Nephron progenitor cell (in vitro differentiated cells): ENCODE measurements at regions not wholly inside any gene's neighbourhood (a gene's known extent, or its start where the extent isn't known, plus 50 kb on each side); places are given as distances from the start of the nearest gene placed in this dataset.

Experiments
- DNase-seq: peaks from one replicate; pipeline ENCODE4 v3.0.0; 2021
- H3K27ac Mint-ChIP-seq: 2 replicates; pipeline ENCODE4 v1.8.0; 2021; ENCODE audit warnings: mild to moderate bottlenecking, moderate library complexity, mixed read lengths
- H3K27me3 Mint-ChIP-seq: 2 replicates; pipeline ENCODE4 v1.8.0; 2021; ENCODE audit warnings: mild to moderate bottlenecking, low read depth, mixed read lengths; ENCODE audit not compliant: poor library complexity
- H3K36me3 Mint-ChIP-seq: 2 replicates; pipeline ENCODE4 v1.8.0; 2021; ENCODE audit warnings: low read depth, mixed read lengths
- H3K4me1 Mint-ChIP-seq: 2 replicates; pipeline ENCODE4 v1.8.0; 2021; ENCODE audit warnings: mixed read lengths
- H3K4me3 Mint-ChIP-seq: 2 replicates; pipeline ENCODE4 v1.8.0; 2021; ENCODE audit warnings: mild to moderate bottlenecking, moderate library complexity, mixed read lengths
- H3K9me3 Mint-ChIP-seq: 2 replicates; pipeline ENCODE4 v1.8.0; 2021; ENCODE audit warnings: mild to moderate bottlenecking, moderate library complexity, mixed read lengths
- TF ChIP-seq, protein P1 (sequence below): fragments of 200-600 bp; sonication (generic); IDR thresholded peaks from 2 replicates; pipeline ENCODE4 v1.5.0; 2021; ENCODE audit warnings: antibody characterized with exemption

DNA sequence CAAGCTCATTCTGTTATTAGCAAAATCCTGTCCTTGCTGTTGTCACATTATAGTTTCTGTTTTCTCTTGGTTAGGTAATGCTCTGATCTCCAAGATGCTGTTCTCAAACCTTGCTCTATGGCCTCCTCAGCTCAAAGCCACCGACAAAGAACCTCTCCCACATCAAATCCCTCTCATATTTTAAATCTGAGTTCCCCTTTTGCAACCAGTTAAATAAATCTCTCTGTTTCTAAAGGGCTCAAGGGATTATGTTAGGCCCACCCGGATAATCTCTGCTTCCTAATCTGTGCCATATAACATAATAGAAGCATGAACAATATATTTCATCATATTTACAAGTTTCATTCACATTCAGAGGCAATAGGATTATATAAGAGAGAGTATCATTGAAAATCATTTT, 286.0 kb downstream of the CYLC2 start:
- TF ChIP-seq, protein P1, sequence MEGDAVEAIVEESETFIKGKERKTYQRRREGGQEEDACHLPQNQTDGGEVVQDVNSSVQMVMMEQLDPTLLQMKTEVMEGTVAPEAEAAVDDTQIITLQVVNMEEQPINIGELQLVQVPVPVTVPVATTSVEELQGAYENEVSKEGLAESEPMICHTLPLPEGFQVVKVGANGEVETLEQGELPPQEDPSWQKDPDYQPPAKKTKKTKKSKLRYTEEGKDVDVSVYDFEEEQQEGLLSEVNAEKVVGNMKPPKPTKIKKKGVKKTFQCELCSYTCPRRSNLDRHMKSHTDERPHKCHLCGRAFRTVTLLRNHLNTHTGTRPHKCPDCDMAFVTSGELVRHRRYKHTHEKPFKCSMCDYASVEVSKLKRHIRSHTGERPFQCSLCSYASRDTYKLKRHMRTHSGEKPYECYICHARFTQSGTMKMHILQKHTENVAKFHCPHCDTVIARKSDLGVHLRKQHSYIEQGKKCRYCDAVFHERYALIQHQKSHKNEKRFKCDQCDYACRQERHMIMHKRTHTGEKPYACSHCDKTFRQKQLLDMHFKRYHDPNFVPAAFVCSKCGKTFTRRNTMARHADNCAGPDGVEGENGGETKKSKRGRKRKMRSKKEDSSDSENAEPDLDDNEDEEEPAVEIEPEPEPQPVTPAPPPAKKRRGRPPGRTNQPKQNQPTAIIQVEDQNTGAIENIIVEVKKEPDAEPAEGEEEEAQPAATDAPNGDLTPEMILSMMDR, result no peak
- Mint-ChIP-seq H3K36me3 (no peaks in the 10 kb centered on the region), H3K4me3 (no peak overlapping the region), H3K27ac (no peak overlapping the region), H3K9me3 (no peaks in the 10 kb centered on the region), H3K27me3 (no peaks in the 10 kb centered on the region), H3K4me1 (no peaks in the 10 kb centered on the region)
- DNase-seq, result no peak

DNA sequence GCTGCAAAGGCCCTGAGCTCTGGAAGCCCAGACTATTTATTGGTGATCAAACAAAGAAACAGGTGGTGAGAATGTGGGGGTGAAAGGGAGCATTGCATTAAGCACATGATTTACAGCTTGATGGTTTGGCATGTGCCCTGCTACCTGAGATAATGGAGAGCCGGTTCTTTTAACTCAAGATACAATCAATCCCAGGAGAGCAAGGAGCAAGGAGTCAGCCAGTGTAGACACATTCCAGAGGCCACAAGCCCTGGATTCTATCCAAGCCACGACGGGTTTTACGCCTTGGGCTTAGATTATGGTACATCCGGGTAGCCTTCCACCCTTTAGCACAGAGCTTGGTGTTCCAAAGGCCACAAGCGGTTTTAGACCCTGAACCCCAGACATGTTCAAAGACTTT, 292.2 kb downstream of the CYLC2 start:
- DNase-seq, result no peak
- no peaks in the 10 kb centered on the region for H3K4me1 Mint-ChIP-seq
- no peak overlapping the region for H3K27ac Mint-ChIP-seq
- H3K9me3 Mint-ChIP-seq, result no peaks in the 10 kb centered on the region
- no peaks in the 10 kb centered on the region for H3K36me3 Mint-ChIP-seq
- no peaks in the 10 kb centered on the region for H3K27me3 Mint-ChIP-seq
- TF ChIP-seq, protein P1, result no peak
- no peak overlapping the region for H3K4me3 Mint-ChIP-seq

DNA sequence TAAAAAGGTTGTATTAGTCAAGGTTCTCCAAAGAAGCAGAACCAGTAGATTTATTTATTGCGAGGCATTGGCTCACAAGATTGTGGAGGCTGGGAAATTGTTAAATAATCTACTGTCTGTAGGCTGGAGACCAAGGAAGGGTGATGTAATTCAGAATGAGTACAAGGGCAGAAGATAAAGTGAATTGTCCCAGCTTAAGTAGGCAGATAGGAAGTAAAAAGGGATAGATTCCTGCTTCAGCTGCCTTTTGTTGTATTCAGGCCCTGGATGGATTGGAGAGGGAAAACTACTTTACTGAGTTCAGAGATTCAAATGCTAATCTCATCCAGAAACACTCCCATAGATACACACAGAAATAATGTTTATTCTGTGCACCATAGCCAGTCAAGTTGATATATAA, 301.1 kb downstream of the CYLC2 start:
- Mint-ChIP-seq H3K27ac (no peak overlapping the region), H3K4me1 (no peaks in the 10 kb centered on the region), H3K36me3 (no peaks in the 10 kb centered on the region), H3K4me3 (no peak overlapping the region), H3K9me3 (no peaks in the 10 kb centered on the region), H3K27me3 (peaks cover 3% of the 10 kb centered on the region)
- TF ChIP-seq, protein P1, result no peak
- no peak for DNase-seq

DNA sequence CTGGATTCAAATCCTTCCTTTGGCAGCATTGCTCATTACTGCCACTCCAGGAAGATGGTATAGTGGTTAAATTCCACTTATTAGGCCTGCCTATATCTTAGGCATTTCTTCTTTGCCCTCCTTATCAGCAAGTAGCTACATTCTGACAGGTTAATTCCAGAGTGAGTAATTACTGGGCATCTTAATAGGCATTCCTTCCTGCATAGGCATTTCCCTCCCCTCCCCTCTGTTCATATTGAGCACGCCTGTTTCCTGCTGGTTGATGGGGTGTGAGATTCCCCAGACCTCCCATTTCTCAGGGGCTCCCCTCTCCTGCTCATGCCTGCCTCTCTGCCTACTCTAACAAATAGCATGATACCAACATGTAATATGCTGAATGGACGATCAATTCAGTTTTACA, 305.9 kb downstream of the CYLC2 start:
- H3K27ac Mint-ChIP-seq, result no peak overlapping the region
- no peak overlapping the region for H3K4me3 Mint-ChIP-seq
- no peaks in the 10 kb centered on the region for H3K36me3 Mint-ChIP-seq
- peaks cover 13% of the 10 kb centered on the region for H3K9me3 Mint-ChIP-seq
- H3K27me3 Mint-ChIP-seq, result peaks cover 3% of the 10 kb centered on the region
- H3K4me1 Mint-ChIP-seq, result no peaks in the 10 kb centered on the region
- TF ChIP-seq, protein P1, result no peak
- DNase-seq, result no peak

DNA sequence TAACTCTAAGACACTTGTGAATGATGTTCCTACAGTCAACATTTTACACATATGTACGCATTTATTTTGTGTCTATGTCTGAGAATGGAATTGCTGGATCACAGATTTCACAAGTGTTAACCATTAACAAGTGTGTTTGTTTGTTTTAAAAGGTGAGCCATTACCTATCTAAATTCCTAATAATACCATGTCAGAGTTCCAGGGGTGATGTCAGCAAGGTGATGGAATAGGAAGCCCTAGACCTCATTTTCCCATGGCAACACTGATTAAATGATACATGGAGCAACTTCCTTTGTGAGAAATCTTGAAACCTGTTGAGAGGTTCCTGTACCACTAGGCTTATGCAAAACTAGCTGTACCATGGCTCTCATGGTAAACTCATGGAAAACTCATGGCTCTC, 309.7 kb downstream of the CYLC2 start:
- TF ChIP-seq, protein P1, result no peak

DNA sequence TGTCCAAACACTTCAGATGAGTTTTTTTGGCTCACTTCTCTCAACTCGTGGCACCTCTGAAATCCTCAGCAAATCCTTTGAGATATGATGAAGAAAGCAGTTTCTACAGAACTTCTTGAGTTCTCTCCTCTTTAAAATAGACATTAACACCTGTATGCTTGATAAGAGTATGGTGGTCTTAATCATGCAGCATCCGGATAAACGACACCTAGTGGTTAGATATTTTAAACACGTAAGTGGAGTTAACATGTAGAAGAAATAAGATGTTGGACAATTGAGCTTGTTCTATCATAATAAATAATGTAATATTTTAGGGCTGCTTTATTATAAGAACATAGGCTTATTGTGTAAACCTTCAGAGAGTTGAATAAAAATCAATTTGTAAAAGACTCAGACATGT, 324.8 kb downstream of the CYLC2 start:
- H3K4me1 Mint-ChIP-seq, result no peaks in the 10 kb centered on the region
- DNase-seq, result no peak
- H3K4me3 Mint-ChIP-seq, result no peak overlapping the region

More for the DNA sequence above, 309.7 kb downstream of the CYLC2 start:
- peaks cover 18% of the 10 kb centered on the region for H3K9me3 Mint-ChIP-seq
- no peak overlapping the region for H3K4me3 Mint-ChIP-seq
- no peak for DNase-seq
- no peaks in the 10 kb centered on the region for H3K27me3 Mint-ChIP-seq
- no peaks in the 10 kb centered on the region for H3K36me3 Mint-ChIP-seq
- no peaks in the 10 kb centered on the region for H3K4me1 Mint-ChIP-seq
- no peak overlapping the region for H3K27ac Mint-ChIP-seq

More for the DNA sequence above, 324.8 kb downstream of the CYLC2 start:
- TF ChIP-seq, protein P1, result peak; percentile 31
- H3K36me3 Mint-ChIP-seq, result no peaks in the 10 kb centered on the region
- no peaks in the 10 kb centered on the region for H3K9me3 Mint-ChIP-seq
- no peaks in the 10 kb centered on the region for H3K27me3 Mint-ChIP-seq
- H3K27ac Mint-ChIP-seq, result no peak overlapping the region
